ENCODE measurements at regions not wholly inside any gene's neighbourhood (a gene's known extent, or its start where the extent isn't known, plus 50 kb on each side); places are given as distances from the start of the nearest gene placed in this dataset.

DNA sequence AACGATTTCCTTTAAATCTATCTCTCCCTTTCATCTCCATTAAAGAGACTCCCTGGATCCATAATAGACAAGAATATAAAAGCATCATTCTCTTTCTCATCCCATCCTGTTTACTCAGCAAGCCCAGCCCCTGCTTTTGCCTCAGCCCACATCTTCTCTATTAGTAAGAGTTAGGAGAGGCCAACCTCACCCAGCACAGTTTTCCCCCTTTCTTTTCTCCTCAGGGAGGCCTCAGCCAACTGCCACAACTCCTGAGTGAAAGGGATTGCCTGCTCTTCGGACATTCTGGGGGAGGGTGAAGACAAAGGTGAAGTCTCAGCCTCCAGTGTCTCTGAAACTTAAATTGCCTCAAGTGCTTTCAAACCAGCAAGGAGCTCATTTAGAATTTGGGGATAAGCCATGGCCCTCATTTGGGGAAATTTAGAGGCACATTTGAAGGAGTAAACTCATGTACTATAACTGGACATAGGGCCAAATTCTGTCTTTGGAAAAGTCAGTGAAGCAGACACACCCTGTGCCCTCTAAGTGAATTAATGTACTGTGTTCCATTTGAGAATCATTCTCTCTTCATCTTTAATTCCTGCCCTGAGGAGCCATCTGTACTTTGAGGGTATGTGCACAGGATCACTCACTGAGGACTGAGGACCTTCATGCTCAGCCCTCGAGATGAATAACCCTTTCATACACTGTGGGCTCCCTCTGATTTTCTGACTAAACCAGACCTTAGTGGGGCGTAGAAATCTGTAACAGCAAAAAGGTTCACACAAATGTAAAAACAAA lies 82.5 kb downstream of the SOX2 start:
- H3K36me3 ChIP-seq (ENCODE audit: low read depth): no peaks in the 10 kb centered on the region

DNA sequence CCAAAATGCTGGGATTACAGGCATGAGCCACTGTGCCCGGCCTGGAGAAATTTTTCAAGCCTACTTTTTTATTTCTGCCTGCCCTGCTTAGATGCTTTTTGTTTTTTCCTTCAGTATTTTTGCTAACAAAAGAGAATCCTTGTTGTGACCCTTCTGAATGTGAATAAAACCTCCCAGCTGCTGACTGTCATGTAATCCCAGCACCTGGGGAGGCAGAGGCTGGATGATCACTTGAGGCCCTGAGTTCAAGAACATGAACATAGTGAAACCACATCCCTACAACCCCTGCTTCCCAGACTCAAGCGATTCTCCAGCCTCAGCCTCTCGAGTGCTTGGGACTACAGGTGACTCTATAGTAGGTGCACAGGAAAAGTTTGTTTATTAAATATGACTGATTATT lies 84.9 kb downstream of the SOX2 start:
- TF ChIP-seq, protein P1, sequence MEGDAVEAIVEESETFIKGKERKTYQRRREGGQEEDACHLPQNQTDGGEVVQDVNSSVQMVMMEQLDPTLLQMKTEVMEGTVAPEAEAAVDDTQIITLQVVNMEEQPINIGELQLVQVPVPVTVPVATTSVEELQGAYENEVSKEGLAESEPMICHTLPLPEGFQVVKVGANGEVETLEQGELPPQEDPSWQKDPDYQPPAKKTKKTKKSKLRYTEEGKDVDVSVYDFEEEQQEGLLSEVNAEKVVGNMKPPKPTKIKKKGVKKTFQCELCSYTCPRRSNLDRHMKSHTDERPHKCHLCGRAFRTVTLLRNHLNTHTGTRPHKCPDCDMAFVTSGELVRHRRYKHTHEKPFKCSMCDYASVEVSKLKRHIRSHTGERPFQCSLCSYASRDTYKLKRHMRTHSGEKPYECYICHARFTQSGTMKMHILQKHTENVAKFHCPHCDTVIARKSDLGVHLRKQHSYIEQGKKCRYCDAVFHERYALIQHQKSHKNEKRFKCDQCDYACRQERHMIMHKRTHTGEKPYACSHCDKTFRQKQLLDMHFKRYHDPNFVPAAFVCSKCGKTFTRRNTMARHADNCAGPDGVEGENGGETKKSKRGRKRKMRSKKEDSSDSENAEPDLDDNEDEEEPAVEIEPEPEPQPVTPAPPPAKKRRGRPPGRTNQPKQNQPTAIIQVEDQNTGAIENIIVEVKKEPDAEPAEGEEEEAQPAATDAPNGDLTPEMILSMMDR (IDR thresholded peaks at IDR 0.05; ENCODE audit: poor library complexity, severe bottlenecking): no peak

More for the DNA sequence above, 82.5 kb downstream of the SOX2 start:
- TF ChIP-seq, protein P1 (IDR thresholded peaks at IDR 0.05; ENCODE audit: poor library complexity, severe bottlenecking): no peak
- no peaks in the 10 kb centered on the region for H3K9me3 ChIP-seq (ENCODE audit: severe bottlenecking)
- ATAC-seq (ENCODE audit: low read depth): no peak
- DNase-seq (ENCODE audit: low spot score): no peak
- H3K4me1 ChIP-seq (ENCODE audit: insufficient read depth, poor library complexity, severe bottlenecking): no peaks in the 10 kb centered on the region
- no peak overlapping the region for H3K4me3 ChIP-seq (ENCODE audit: severe bottlenecking)
- no peaks in the 10 kb centered on the region for H3K27me3 ChIP-seq (ENCODE audit: insufficient read depth, poor library complexity, severe bottlenecking)
- H3K27ac ChIP-seq (ENCODE audit: poor library complexity, severe bottlenecking): no peak overlapping the region

DNA sequence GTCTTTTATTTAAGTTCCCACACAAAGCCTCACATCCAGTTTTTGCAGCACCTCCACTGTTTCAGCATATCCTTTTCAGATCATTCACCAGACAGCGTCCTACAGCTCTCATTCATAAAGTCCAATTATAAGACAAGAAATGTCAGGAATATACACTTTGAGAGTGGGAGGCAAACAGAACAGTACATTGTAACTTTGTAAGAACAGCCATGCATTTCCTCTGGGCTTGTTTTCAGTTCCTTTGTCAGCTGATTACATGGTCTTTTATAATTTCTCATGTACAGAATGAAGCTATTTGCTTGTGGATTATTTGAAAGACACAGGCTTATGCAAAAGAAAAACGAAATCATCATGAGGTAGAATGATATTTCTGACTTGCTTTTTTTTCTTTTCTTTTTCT lies 85.7 kb downstream of the SOX2 start:
- no peak for ATAC-seq (ENCODE audit: low read depth)
- TF ChIP-seq, protein P1 (IDR thresholded peaks at IDR 0.05; ENCODE audit: poor library complexity, severe bottlenecking): no peak

More for the DNA sequence above, 84.9 kb downstream of the SOX2 start:
- no peak for DNase-seq (ENCODE audit: low spot score)
- H3K27me3 ChIP-seq (ENCODE audit: insufficient read depth, poor library complexity, severe bottlenecking): no peaks in the 10 kb centered on the region
- no peaks in the 10 kb centered on the region for H3K9me3 ChIP-seq (ENCODE audit: severe bottlenecking)
- H3K4me3 ChIP-seq (ENCODE audit: severe bottlenecking): no peak overlapping the region
- no peak overlapping the region for H3K27ac ChIP-seq (ENCODE audit: poor library complexity, severe bottlenecking)
- no peaks in the 10 kb centered on the region for H3K4me1 ChIP-seq (ENCODE audit: insufficient read depth, poor library complexity, severe bottlenecking)
- H3K36me3 ChIP-seq (ENCODE audit: low read depth): no peaks in the 10 kb centered on the region
- no peak for ATAC-seq (ENCODE audit: low read depth)

DNA sequence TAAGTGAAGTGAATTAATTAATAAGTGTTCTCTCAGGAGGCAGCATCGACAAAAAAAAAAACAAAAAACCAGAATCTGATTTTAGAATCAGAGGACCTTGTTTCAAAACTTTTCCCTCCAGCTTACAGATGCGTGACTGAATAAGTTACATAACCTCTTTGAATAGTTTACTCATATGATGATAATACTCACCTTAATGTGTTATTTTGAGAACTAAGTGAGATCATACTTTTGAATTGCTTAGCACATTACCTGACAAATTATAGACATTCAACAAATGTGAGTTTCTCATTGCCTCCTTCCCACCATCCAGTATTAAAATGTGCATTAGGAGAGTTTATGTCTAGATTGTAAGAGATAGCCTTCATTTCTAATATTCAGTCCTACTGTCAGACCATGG lies 94.0 kb downstream of the SOX2 start:
- Histone ChIP-seq H3K4me3 (ENCODE audit: severe bottlenecking) (no peak overlapping the region), H3K27ac (ENCODE audit: poor library complexity, severe bottlenecking) (no peak overlapping the region), H3K9me3 (ENCODE audit: severe bottlenecking) (no peaks in the 10 kb centered on the region), H3K36me3 (ENCODE audit: low read depth) (no peaks in the 10 kb centered on the region), H3K4me1 (ENCODE audit: insufficient read depth, poor library complexity, severe bottlenecking) (no peaks in the 10 kb centered on the region), H3K27me3 (ENCODE audit: insufficient read depth, poor library complexity, severe bottlenecking) (no peaks in the 10 kb centered on the region)
- no peak for DNase-seq (ENCODE audit: low spot score)
- no peak for ATAC-seq (ENCODE audit: low read depth)
- TF ChIP-seq, protein P1 (IDR thresholded peaks at IDR 0.05; ENCODE audit: poor library complexity, severe bottlenecking): no peak

More for the DNA sequence above, 85.7 kb downstream of the SOX2 start:
- no peaks in the 10 kb centered on the region for H3K4me1 ChIP-seq (ENCODE audit: insufficient read depth, poor library complexity, severe bottlenecking)
- DNase-seq (ENCODE audit: low spot score): no peak
- H3K9me3 ChIP-seq (ENCODE audit: severe bottlenecking): no peaks in the 10 kb centered on the region
- H3K4me3 ChIP-seq (ENCODE audit: severe bottlenecking): no peak overlapping the region
- no peak overlapping the region for H3K27ac ChIP-seq (ENCODE audit: poor library complexity, severe bottlenecking)
- H3K27me3 ChIP-seq (ENCODE audit: insufficient read depth, poor library complexity, severe bottlenecking): no peaks in the 10 kb centered on the region
- H3K36me3 ChIP-seq (ENCODE audit: low read depth): no peaks in the 10 kb centered on the region

DNA sequence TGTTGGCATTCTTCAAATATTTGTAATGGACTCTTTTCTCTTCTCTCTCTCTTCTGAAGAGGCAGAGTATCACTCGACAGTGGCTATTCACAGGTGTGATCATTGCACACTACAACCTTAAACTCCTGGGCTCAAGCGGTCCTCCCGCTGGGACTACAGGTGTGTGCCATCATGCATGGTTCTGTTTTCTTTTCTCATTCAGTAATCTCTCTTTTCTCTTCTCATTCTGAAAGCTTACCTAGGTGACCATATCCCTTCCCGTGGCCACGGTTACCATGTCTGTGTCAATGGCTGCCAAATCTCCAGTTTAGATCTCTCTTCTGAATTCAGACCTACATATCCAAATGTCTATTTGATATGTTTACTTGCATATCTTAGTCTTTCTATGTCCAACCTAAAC lies 96.3 kb downstream of the SOX2 start:
- H3K4me1 ChIP-seq (ENCODE audit: insufficient read depth, poor library complexity, severe bottlenecking): no peaks in the 10 kb centered on the region
- ATAC-seq (ENCODE audit: low read depth) (no peak), DNase-seq (ENCODE audit: low spot score) (no peak)
- H3K36me3 ChIP-seq (ENCODE audit: low read depth): no peaks in the 10 kb centered on the region
- H3K27ac ChIP-seq (ENCODE audit: poor library complexity, severe bottlenecking): no peak overlapping the region
- H3K9me3 ChIP-seq (ENCODE audit: severe bottlenecking): no peaks in the 10 kb centered on the region
- H3K27me3 ChIP-seq (ENCODE audit: insufficient read depth, poor library complexity, severe bottlenecking): no peaks in the 10 kb centered on the region
- no peak overlapping the region for H3K4me3 ChIP-seq (ENCODE audit: severe bottlenecking)
- TF ChIP-seq, protein P1 (IDR thresholded peaks at IDR 0.05; ENCODE audit: poor library complexity, severe bottlenecking): no peak

All from RWPE2 (cell line).